Inferior parietal cortex (tissue), 1 donor: ENCODE measurements at regions not wholly inside any gene's neighbourhood (a gene's known extent, or its start where the extent isn't known, plus 50 kb on each side); places are given as distances from the start of the nearest gene placed in this dataset.

Experiments used
- DNase-seq: peaks from one replicate; pipeline ENCODE4 v3.0.0-alpha.2; 2016; ENCODE audit errors: extremely low spot score

- no peak for DNase-seq
Measured at GRCh38 chr22:49142891-49143290, 684.8 kb downstream of the BRD1 start.

- DNase-seq = no peak
Measured at GRCh38 chr22:49142296-49142695, 685.4 kb downstream of the BRD1 start.

GRCh38 chr22:49141761-49142160 is 685.9 kb downstream of the BRD1 start:
- DNase-seq = no peak

- DNase-seq = no peak
Measured at GRCh38 chr22:49140911-49141665, 686.6 kb downstream of the BRD1 start.

- no peak for DNase-seq
Measured at GRCh38 chr22:49139492-49140151, 688.1 kb downstream of the BRD1 start.

- no peak for DNase-seq
Measured at GRCh38 chr22:49138250-49138790, 689.4 kb downstream of the BRD1 start.

- DNase-seq = no peak
Measured at GRCh38 chr22:49137206-49137840, 690.4 kb downstream of the BRD1 start.

GRCh38 chr22:49136816-49137180 is 690.9 kb downstream of the BRD1 start:
- no peak for DNase-seq

GRCh38 chr22:49136041-49136815 is 691.4 kb downstream of the BRD1 start:
- no peak for DNase-seq

GRCh38 chr22:49134076-49134475 is 693.6 kb downstream of the BRD1 start:
- DNase-seq = no peak

- no peak for DNase-seq
Measured at GRCh38 chr22:49133541-49133940, 694.1 kb downstream of the BRD1 start.

GRCh38 chr22:49132009-49132408 is 695.7 kb downstream of the BRD1 start:
- no peak for DNase-seq

GRCh38 chr22:49129736-49130135 is 697.9 kb downstream of the BRD1 start:
- DNase-seq = no peak

- DNase-seq = no peak
Measured at GRCh38 chr22:49128874-49129273, 698.8 kb downstream of the BRD1 start.

- DNase-seq = no peak
Measured at GRCh38 chr22:49124608-49125007, 703.1 kb downstream of the BRD1 start.

- no peak for DNase-seq
Measured at GRCh38 chr22:49123621-49124192, 704.0 kb downstream of the BRD1 start.

- no peak for DNase-seq
Measured at GRCh38 chr22:49119551-49119952, 708.1 kb downstream of the BRD1 start.

- no peak for DNase-seq
Measured at GRCh38 chr22:49118065-49118464, 709.6 kb downstream of the BRD1 start.

GRCh38 chr22:49117486-49117885 is 710.2 kb downstream of the BRD1 start:
- DNase-seq = no peak

GRCh38 chr22:49116486-49117120 is 711.1 kb downstream of the BRD1 start:
- no peak for DNase-seq

GRCh38 chr22:49116021-49116420 is 711.7 kb downstream of the BRD1 start:
- DNase-seq = no peak
